ENCODE measurements at regions not wholly inside any gene's neighbourhood (a gene's known extent, or its start where the extent isn't known, plus 50 kb on each side); places are given as distances from the start of the nearest gene placed in this dataset.
"Not testable (repeated sequence)": the region's sequence is repeated elsewhere in the genome, so short reads cannot be mapped to it uniquely, and the experiment has no call there.

DNA sequence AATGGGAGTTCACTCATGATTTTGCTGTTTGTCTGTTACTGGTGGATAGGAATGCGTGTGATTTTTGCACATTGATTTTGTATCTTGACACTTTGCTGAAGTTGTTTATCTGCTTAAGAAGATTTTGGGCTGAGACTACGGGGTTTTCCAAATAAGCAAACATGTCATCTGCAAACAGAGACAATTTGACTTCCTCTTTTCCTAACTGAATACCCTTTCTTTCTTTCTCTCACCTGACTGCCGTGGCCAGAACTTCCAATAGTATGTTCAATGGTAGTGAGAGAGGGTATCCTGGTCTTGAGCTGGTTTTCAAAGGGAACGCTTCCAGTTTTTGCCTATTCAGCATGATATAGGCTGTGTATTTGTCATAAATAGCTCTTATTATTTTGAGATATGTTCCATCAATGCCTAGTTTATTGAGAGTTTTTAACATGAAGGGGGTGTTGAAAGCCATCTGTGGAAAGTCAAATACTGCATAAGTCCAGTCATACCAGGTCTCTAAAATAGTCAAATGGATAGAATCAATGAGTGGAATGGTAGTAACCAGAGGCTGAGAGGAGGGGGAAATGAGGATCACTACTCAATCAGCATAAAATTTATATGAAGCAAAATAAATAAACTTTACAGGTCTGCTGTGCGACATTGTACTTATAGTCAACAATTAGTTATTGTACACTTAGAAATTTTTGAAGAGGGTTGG, 610.4 kb upstream of the ADGRB3 start:
- 64 to 81% (median 74%) methylated on average over 5 of the region's 5 CpGs for WGBS, 4 donors
- H3K4me3 ChIP-seq: no peak overlapping the region
- intact Hi-C loops (cut with DNase I): no loop called here
- H3K36me3 ChIP-seq (replicated peaks in 1 of 2): no peaks in the 10 kb centered on the region
- no peak overlapping the region for H3K27ac ChIP-seq
- no peaks in the 10 kb centered on the region for H3K27me3 ChIP-seq
- TF ChIP-seq POLR2A (IDR thresholded peaks at IDR 0.05): no peak
- no peak for TF ChIP-seq CTCF (IDR thresholded peaks at IDR 0.05)
- no peaks in the 10 kb centered on the region for H3K4me1 ChIP-seq (replicated peaks in 1 of 2)
- DNase-seq: no peak
- H3K9me3 ChIP-seq (replicated peaks in 1 of 3): peaks cover 0 to 3% (median 0%) of the 10 kb centered on the region in 3 donors

GRCh38 chr6:68022968-68023367, 612.1 kb upstream of the ADGRB3 start:
- H3K4me3 ChIP-seq; H3K27me3 ChIP-seq; H3K36me3 ChIP-seq (replicated peaks in 1 of 2); intact Hi-C loops (cut with DNase I); H3K9me3 ChIP-seq (replicated peaks in 1 of 3); DNase-seq; H3K27ac ChIP-seq; H3K4me1 ChIP-seq (replicated peaks in 1 of 2): not testable (repeated sequence)
- WGBS, 4 donors: 0 to 100% (median 89%) methylated on average over 1 of the region's 1 CpG

DNA sequence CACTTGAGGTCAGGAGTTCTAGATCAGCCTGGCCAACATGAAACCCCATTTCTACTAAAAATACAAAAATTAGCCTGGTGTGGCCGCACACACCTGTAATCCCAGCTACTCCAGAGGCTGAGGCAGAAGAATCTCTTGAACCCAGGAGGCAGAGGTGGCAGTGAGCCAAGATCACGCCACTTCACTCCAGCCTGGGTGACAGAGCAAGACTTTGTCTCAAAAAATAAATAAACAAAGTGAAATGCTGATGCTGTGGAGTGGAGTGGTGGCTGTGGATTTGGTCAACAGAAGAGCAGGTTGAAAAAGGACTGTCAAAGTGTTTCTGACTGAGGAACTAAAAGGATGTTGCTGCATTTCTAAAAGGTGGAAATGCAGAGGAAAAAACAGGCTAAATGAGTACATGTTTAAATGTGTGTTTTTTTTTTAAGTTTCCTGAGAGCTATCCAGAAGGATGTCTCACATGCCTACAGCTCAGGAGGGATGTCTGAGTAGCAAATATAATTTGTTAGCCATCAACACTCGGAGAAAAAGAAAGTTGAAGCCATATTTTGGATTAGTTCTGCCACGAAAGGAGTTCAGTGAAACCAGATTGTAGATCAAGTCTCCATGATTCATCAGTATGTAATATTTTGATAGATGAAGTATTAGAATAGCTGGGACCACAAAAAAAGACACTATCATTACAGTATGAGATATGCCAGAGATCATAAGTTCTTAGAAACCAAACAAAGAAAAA, 621.1 kb upstream of the ADGRB3 start:
- H3K9me3 ChIP-seq (replicated peaks in 1 of 3): no peaks in the 10 kb centered on the region
- H3K4me1 ChIP-seq (replicated peaks in 1 of 2): no peaks in the 10 kb centered on the region
- no peaks in the 10 kb centered on the region for H3K27me3 ChIP-seq
- 63 to 65% (median 64%) methylated on average over 4 of the region's 4 CpGs for WGBS, 4 donors
- DNase-seq: no peak
- H3K4me3 ChIP-seq: no peak overlapping the region
- H3K27ac ChIP-seq: no peak overlapping the region
- TF ChIP-seq CTCF (IDR thresholded peaks at IDR 0.05): no peak
- TF ChIP-seq POLR2A (IDR thresholded peaks at IDR 0.05): no peak
- intact Hi-C loops (cut with DNase I): no loop called here
- H3K36me3 ChIP-seq (replicated peaks in 1 of 2): no peaks in the 10 kb centered on the region

GRCh38 chr6:68012822-68013221, 622.3 kb upstream of the ADGRB3 start:
- no peak overlapping the region for H3K4me3 ChIP-seq
- H3K27ac ChIP-seq: no peak overlapping the region
- intact Hi-C loops (cut with DNase I): no loop called here
- DNase-seq: no peak
- TF ChIP-seq CTCF (IDR thresholded peaks at IDR 0.05): no peak
- no peak for TF ChIP-seq POLR2A (IDR thresholded peaks at IDR 0.05)
- whole genome bisulfite sequencing, 4 donors: 58 to 81% (median 67%) methylated on average over 1 of the region's 1 CpG
- H3K9me3 ChIP-seq (replicated peaks in 1 of 3): no peaks in the 10 kb centered on the region
- H3K27me3 ChIP-seq: no peaks in the 10 kb centered on the region
- H3K36me3 ChIP-seq (replicated peaks in 1 of 2): no peaks in the 10 kb centered on the region
- no peaks in the 10 kb centered on the region for H3K4me1 ChIP-seq (replicated peaks in 1 of 2)
